ENCODE measurements at regions not wholly inside any gene's neighbourhood (a gene's known extent, or its start where the extent isn't known, plus 50 kb on each side); places are given as distances from the start of the nearest gene placed in this dataset.

GRCh38 chr2:15789381-15790062 is 150.8 kb upstream of the MYCN start:
- H3K36me3 Mint-ChIP-seq (ENCODE audit: low read depth): no peaks in the 10 kb centered on the region
- ChIA-PET CTCF (no interaction called here), POLR2A (no interaction called here)
- no peaks in the 10 kb centered on the region for H3K9me3 Mint-ChIP-seq (ENCODE audit: insufficient read depth)
- no peaks in the 10 kb centered on the region for H3K4me1 Mint-ChIP-seq (ENCODE audit: low read depth)
- no peak overlapping the region for H3K27ac Mint-ChIP-seq
- ATAC-seq (no peak), DNase-seq (no peak)
- no peak overlapping the region for H3K4me3 Mint-ChIP-seq
- H3K27me3 Mint-ChIP-seq (ENCODE audit: low read depth): no peaks in the 10 kb centered on the region

GRCh38 chr2:15790326-15790725 is 150.0 kb upstream of the MYCN start:
- Mint-ChIP-seq H3K27me3 (ENCODE audit: low read depth) (no peaks in the 10 kb centered on the region), H3K9me3 (ENCODE audit: insufficient read depth) (no peaks in the 10 kb centered on the region), H3K4me1 (ENCODE audit: low read depth) (no peaks in the 10 kb centered on the region), H3K4me3 (no peak overlapping the region), H3K27ac (no peak overlapping the region), H3K36me3 (ENCODE audit: low read depth) (no peaks in the 10 kb centered on the region)
- ATAC-seq (no peak), DNase-seq (no peak)
- POLR2A ChIA-PET: no interaction called here
- CTCF ChIA-PET: no interaction called here

GRCh38 chr2:15790838-15791237 is 149.5 kb upstream of the MYCN start:
- DNase-seq: no peak
- POLR2A ChIA-PET: no interaction called here
- CTCF ChIA-PET: no interaction called here
- Mint-ChIP-seq H3K36me3 (ENCODE audit: low read depth) (no peaks in the 10 kb centered on the region), H3K27me3 (ENCODE audit: low read depth) (no peaks in the 10 kb centered on the region), H3K4me1 (ENCODE audit: low read depth) (no peaks in the 10 kb centered on the region), H3K9me3 (ENCODE audit: insufficient read depth) (no peaks in the 10 kb centered on the region), H3K27ac (no peak overlapping the region), H3K4me3 (no peak overlapping the region)
- ATAC-seq: no peak

- H3K9me3 Mint-ChIP-seq (ENCODE audit: insufficient read depth): no peaks in the 10 kb centered on the region
- POLR2A ChIA-PET: no interaction called here
Observed at GRCh38 chr2:15791294-15791693, 149.1 kb upstream of the MYCN start.

GRCh38 chr2:15792331-15792730 is 148.0 kb upstream of the MYCN start:
- ChIA-PET CTCF (no interaction called here), POLR2A (no interaction called here)
- H3K27me3 Mint-ChIP-seq (ENCODE audit: low read depth): no peaks in the 10 kb centered on the region
- H3K4me3 Mint-ChIP-seq: no peak overlapping the region
- ATAC-seq (no peak), DNase-seq (no peak)
- no peaks in the 10 kb centered on the region for H3K4me1 Mint-ChIP-seq (ENCODE audit: low read depth)
- H3K9me3 Mint-ChIP-seq (ENCODE audit: insufficient read depth): no peaks in the 10 kb centered on the region
- no peaks in the 10 kb centered on the region for H3K36me3 Mint-ChIP-seq (ENCODE audit: low read depth)
- no peak overlapping the region for H3K27ac Mint-ChIP-seq

More at GRCh38 chr2:15791294-15791693, 149.1 kb upstream of the MYCN start:
- H3K27me3 Mint-ChIP-seq (ENCODE audit: low read depth): no peaks in the 10 kb centered on the region
- no peaks in the 10 kb centered on the region for H3K36me3 Mint-ChIP-seq (ENCODE audit: low read depth)
- CTCF ChIA-PET: no interaction called here
- no peak overlapping the region for H3K27ac Mint-ChIP-seq
- DNase-seq (no peak), ATAC-seq (no peak)
- no peaks in the 10 kb centered on the region for H3K4me1 Mint-ChIP-seq (ENCODE audit: low read depth)
- no peak overlapping the region for H3K4me3 Mint-ChIP-seq

GRCh38 chr2:15793078-15793913 is 147.1 kb upstream of the MYCN start:
- CTCF ChIA-PET: no interaction called here

GRCh38 chr2:15793978-15794377 is 146.4 kb upstream of the MYCN start:
- CTCF ChIA-PET: no interaction called here
- DNase-seq: no peak

More at GRCh38 chr2:15793078-15793913, 147.1 kb upstream of the MYCN start:
- Mint-ChIP-seq H3K36me3 (ENCODE audit: low read depth) (no peaks in the 10 kb centered on the region), H3K9me3 (ENCODE audit: insufficient read depth) (no peaks in the 10 kb centered on the region), H3K4me1 (ENCODE audit: low read depth) (no peaks in the 10 kb centered on the region), H3K4me3 (no peak overlapping the region), H3K27ac (no peak overlapping the region), H3K27me3 (ENCODE audit: low read depth) (no peaks in the 10 kb centered on the region)
- no peak for ATAC-seq
- POLR2A ChIA-PET: no interaction called here
- DNase-seq: no peak

GRCh38 chr2:15794608-15795134 is 145.7 kb upstream of the MYCN start:
- ChIA-PET POLR2A (no interaction called here), CTCF (no interaction called here)
- no peaks in the 10 kb centered on the region for H3K9me3 Mint-ChIP-seq (ENCODE audit: insufficient read depth)
- no peaks in the 10 kb centered on the region for H3K4me1 Mint-ChIP-seq (ENCODE audit: low read depth)
- ATAC-seq: no peak
- no peak overlapping the region for H3K4me3 Mint-ChIP-seq
- H3K36me3 Mint-ChIP-seq (ENCODE audit: low read depth): no peaks in the 10 kb centered on the region
- H3K27ac Mint-ChIP-seq: no peak overlapping the region
- DNase-seq: no peak
- no peaks in the 10 kb centered on the region for H3K27me3 Mint-ChIP-seq (ENCODE audit: low read depth)

More at GRCh38 chr2:15793978-15794377, 146.4 kb upstream of the MYCN start:
- Mint-ChIP-seq H3K27me3 (ENCODE audit: low read depth) (no peaks in the 10 kb centered on the region), H3K4me3 (no peak overlapping the region), H3K9me3 (ENCODE audit: insufficient read depth) (no peaks in the 10 kb centered on the region), H3K4me1 (ENCODE audit: low read depth) (no peaks in the 10 kb centered on the region), H3K27ac (no peak overlapping the region), H3K36me3 (ENCODE audit: low read depth) (no peaks in the 10 kb centered on the region)
- POLR2A ChIA-PET: no interaction called here
- ATAC-seq: no peak

- POLR2A ChIA-PET: no interaction called here
- CTCF ChIA-PET: no interaction called here
- no peaks in the 10 kb centered on the region for H3K9me3 Mint-ChIP-seq (ENCODE audit: insufficient read depth)
Observed at GRCh38 chr2:15795426-15795825, 144.9 kb upstream of the MYCN start.

GRCh38 chr2:15796167-15796942 is 144.0 kb upstream of the MYCN start:
- ATAC-seq: no peak
- CTCF ChIA-PET: no interaction called here
- H3K4me1 Mint-ChIP-seq (ENCODE audit: low read depth): no peaks in the 10 kb centered on the region

More at GRCh38 chr2:15795426-15795825, 144.9 kb upstream of the MYCN start:
- H3K27me3 Mint-ChIP-seq (ENCODE audit: low read depth): no peaks in the 10 kb centered on the region
- H3K4me3 Mint-ChIP-seq: no peak overlapping the region
- H3K4me1 Mint-ChIP-seq (ENCODE audit: low read depth): no peaks in the 10 kb centered on the region
- no peak for DNase-seq
- no peaks in the 10 kb centered on the region for H3K36me3 Mint-ChIP-seq (ENCODE audit: low read depth)
- no peak for ATAC-seq
- H3K27ac Mint-ChIP-seq: no peak overlapping the region

GRCh38 chr2:15797231-15797938 is 143.0 kb upstream of the MYCN start:
- POLR2A ChIA-PET: no interaction called here
- no peaks in the 10 kb centered on the region for H3K4me1 Mint-ChIP-seq (ENCODE audit: low read depth)
- H3K9me3 Mint-ChIP-seq (ENCODE audit: insufficient read depth): no peaks in the 10 kb centered on the region
- no peak overlapping the region for H3K27ac Mint-ChIP-seq
- no peaks in the 10 kb centered on the region for H3K36me3 Mint-ChIP-seq (ENCODE audit: low read depth)
- CTCF ChIA-PET: no interaction called here
- no peaks in the 10 kb centered on the region for H3K27me3 Mint-ChIP-seq (ENCODE audit: low read depth)
- no peak overlapping the region for H3K4me3 Mint-ChIP-seq
- ATAC-seq (no peak), DNase-seq (no peak)

More at GRCh38 chr2:15796167-15796942, 144.0 kb upstream of the MYCN start:
- DNase-seq: no peak
- POLR2A ChIA-PET: no interaction called here
- no peak overlapping the region for H3K27ac Mint-ChIP-seq
- H3K27me3 Mint-ChIP-seq (ENCODE audit: low read depth): no peaks in the 10 kb centered on the region
- no peaks in the 10 kb centered on the region for H3K36me3 Mint-ChIP-seq (ENCODE audit: low read depth)
- H3K9me3 Mint-ChIP-seq (ENCODE audit: insufficient read depth): no peaks in the 10 kb centered on the region
- no peak overlapping the region for H3K4me3 Mint-ChIP-seq
